Calu3 (cell line): ENCODE measurements at regions not wholly inside any gene's neighbourhood (a gene's known extent, or its start where the extent isn't known, plus 50 kb on each side); places are given as distances from the start of the nearest gene placed in this dataset.

ENCODE experiments used
- BruUV-seq: library from RNA; stranded (reverse); fragments of 400-500 nt; replicated peaks from 2 replicates; lab custom pipeline; 2021; lab: Mats Ljungman, UMichigan
- CTCF ChIA-PET: fragments of 300-600 bp; sonication (Branson Sonifier 250); formaldehyde crosslinking; loops from one replicate; lab custom pipeline; 2022; ENCODE audit warnings: antibody characterized with exemption; lab: Charles Lee
- DNase-seq: peaks from one replicate; pipeline ENCODE4 v3.0.0; 2022
- H3K27ac Mint-ChIP-seq: one replicate; pipeline ENCODE4 v1.8.0; 2022; ENCODE audit warnings: mixed read lengths; ENCODE audit not compliant: unreplicated experiment
- H3K27me3 Mint-ChIP-seq: one replicate; pipeline ENCODE4 v1.8.0; 2022; ENCODE audit warnings: mixed read lengths; ENCODE audit not compliant: unreplicated experiment
- H3K36me3 Mint-ChIP-seq: one replicate; pipeline ENCODE4 v1.8.0; 2022; ENCODE audit warnings: mild to moderate bottlenecking, moderate library complexity, mixed read lengths; ENCODE audit not compliant: insufficient read depth, unreplicated experiment
- H3K4me1 Mint-ChIP-seq: one replicate; pipeline ENCODE4 v1.8.0; 2022; ENCODE audit warnings: mild to moderate bottlenecking, low read depth, mixed read lengths; ENCODE audit not compliant: unreplicated experiment
- H3K4me3 Mint-ChIP-seq: one replicate; pipeline ENCODE4 v1.8.0; 2022; ENCODE audit warnings: mild to moderate bottlenecking, low read depth, moderate library complexity, mixed read lengths; ENCODE audit not compliant: unreplicated experiment
- H3K9me3 Mint-ChIP-seq: one replicate; pipeline ENCODE4 v1.8.0; 2022; ENCODE audit warnings: low read depth, mixed read lengths; ENCODE audit not compliant: unreplicated experiment
- intact Hi-C: fragments of 100-400 bp; cut with micrococcal nuclease; formaldehyde crosslinking; loops from one replicate; pipeline ENCODE4 v1.10.0; 2022; ENCODE audit not compliant: unreplicated experiment
- TF ChIP-seq, protein P1 (sequence below): fragments of 200-600 bp; IDR thresholded peaks from one replicate; pipeline ENCODE4 v1.8.0; 2022; ENCODE audit warnings: antibody characterized with exemption; ENCODE audit not compliant: unreplicated experiment

DNA sequence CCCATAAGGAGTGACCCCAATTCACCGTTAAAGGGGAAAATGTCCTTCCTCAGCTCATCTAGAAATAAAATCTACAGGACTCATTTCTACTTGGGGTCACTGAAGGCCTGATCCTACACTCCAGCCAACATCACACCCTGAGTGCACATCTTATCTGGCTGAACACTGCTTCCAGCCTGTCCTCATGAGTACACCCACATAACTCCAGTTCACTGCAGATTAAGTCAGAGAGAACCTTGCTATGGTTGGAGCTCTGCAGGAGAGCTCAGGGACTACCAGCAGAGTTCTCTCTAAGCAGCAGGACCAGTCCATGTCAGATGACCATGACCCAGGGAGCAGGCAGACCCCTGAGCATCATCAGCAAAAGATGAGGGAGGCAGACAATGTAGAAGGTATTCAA, 126.9 kb upstream of the MAP3K1 start:
- CTCF ChIA-PET = no interaction called here
- Mint-ChIP-seq H3K36me3 (no peaks in the 10 kb centered on the region), H3K4me3 (no peak overlapping the region), H3K27ac (no peak overlapping the region), H3K4me1 (no peaks in the 10 kb centered on the region), H3K9me3 (no peaks in the 10 kb centered on the region), H3K27me3 (no peaks in the 10 kb centered on the region)
- TF ChIP-seq, protein P1, sequence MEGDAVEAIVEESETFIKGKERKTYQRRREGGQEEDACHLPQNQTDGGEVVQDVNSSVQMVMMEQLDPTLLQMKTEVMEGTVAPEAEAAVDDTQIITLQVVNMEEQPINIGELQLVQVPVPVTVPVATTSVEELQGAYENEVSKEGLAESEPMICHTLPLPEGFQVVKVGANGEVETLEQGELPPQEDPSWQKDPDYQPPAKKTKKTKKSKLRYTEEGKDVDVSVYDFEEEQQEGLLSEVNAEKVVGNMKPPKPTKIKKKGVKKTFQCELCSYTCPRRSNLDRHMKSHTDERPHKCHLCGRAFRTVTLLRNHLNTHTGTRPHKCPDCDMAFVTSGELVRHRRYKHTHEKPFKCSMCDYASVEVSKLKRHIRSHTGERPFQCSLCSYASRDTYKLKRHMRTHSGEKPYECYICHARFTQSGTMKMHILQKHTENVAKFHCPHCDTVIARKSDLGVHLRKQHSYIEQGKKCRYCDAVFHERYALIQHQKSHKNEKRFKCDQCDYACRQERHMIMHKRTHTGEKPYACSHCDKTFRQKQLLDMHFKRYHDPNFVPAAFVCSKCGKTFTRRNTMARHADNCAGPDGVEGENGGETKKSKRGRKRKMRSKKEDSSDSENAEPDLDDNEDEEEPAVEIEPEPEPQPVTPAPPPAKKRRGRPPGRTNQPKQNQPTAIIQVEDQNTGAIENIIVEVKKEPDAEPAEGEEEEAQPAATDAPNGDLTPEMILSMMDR = no peak
- BruUV-seq = no TSS peak
- intact Hi-C loops = no loop called here
- DNase-seq = no peak

DNA sequence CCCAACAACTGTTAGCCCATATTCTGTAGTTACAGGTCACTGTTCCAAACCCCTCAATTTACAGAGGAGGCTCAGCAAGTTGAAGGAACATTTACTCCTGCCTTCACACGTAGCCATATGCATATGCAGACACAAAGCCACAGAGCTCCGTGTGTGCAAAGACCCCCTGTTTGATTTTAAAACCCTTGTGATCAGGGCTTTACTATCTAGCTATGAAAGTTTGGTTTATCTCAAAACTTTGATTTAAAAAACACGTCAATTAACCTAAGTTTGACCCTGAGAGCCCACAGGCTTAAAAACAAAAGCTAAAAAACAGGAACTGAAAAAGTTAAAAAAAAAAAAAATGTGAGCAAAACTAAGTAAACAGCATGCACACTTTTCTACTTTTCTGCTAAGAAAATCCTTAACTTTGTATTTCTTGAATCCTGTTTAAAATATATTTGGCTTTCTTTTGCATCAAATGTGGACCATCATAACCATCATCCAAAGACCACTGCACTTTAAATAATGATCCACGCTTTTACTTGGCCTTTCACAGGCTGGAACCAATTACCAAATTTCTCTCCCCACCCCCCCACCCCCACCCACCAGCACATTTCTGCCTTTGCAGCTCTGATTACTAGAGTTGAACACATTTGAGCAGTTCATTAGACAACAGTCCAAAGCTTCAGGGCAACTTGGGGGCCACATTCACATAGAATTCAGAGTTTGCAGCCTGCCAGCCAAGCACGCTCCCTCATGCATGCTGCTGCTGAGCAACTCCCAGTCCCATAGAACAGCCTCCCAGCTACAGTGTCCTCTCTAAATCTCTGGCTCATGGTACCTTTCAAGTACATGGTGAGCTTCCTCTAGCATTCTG, 128.8 kb upstream of the MAP3K1 start:
- H3K27me3 Mint-ChIP-seq = no peaks in the 10 kb centered on the region
- TF ChIP-seq, protein P1 = no peak
- BruUV-seq = no TSS peak
- no peak overlapping the region for H3K4me3 Mint-ChIP-seq
- CTCF ChIA-PET = no interaction called here
- no peak for DNase-seq
- no peak overlapping the region for H3K27ac Mint-ChIP-seq
- no peaks in the 10 kb centered on the region for H3K9me3 Mint-ChIP-seq
- H3K4me1 Mint-ChIP-seq = peaks cover 4% of the 10 kb centered on the region
- intact Hi-C loops = no loop called here
- no peaks in the 10 kb centered on the region for H3K36me3 Mint-ChIP-seq

DNA sequence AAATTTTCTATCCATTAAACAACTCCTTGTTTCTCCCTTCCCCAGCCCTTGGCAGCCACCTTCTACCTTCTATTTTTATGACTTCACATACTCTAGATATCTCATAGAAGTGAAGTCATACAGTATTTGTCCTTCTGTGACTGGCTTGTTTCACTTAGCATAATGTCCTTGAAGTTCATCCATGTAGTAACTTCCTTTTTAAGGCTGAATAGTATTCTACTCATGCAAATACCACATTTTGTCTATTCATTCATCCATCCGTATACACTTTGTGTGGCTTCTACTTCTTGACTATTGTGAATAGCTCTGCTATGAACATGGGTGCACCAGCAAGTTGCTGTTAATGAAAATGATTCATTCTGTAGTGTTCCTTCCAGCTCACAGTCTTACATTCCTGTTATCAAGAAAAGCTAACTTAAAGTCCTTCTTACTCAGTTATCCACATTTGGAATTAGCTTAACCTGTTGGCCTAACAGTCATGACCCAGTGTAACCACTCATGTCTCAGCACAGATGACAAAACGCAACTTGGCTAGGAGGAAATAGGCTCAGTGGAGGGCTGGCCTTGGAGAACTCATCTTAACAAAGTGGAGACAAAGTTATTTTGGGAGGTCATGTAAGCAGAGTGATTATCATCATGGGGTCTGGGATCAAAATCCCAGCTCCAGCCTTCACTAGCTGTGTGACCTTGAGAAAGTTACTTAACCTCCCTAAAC, 129.7 kb upstream of the MAP3K1 start:
- TF ChIP-seq, protein P1 = no peak
- Mint-ChIP-seq H3K27ac (no peak overlapping the region), H3K27me3 (no peaks in the 10 kb centered on the region), H3K4me3 (no peak overlapping the region), H3K9me3 (no peaks in the 10 kb centered on the region), H3K4me1 (peaks cover 11% of the 10 kb centered on the region), H3K36me3 (no peaks in the 10 kb centered on the region)
- no peak for DNase-seq
- CTCF ChIA-PET = no interaction called here
- BruUV-seq = no TSS peak
- intact Hi-C loops = no loop called here

DNA sequence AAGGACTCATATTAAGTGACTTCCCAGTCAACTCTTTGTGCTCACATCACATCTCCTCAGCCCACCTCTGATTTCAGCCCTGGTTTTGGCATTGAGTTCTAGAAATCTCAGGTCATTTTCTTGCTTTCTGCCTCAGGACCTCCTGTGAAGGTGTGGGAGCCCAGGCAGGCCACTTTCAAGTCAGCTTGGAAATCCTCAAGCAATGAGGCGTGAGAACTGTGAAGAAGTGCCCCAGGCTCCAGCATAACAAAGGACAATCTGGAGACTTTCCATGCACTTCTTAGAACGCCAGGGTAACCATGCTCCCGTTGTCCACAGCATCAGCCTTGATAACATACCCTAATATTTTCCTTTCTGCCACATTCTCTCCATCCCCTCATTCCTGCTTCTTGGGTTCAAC, 131.2 kb upstream of the MAP3K1 start:
- DNase-seq = no peak

More for the DNA sequence above, 131.2 kb upstream of the MAP3K1 start:
- intact Hi-C loops = no loop called here
- no TSS peak for BruUV-seq
- Mint-ChIP-seq H3K36me3 (no peaks in the 10 kb centered on the region), H3K4me3 (no peak overlapping the region), H3K27me3 (no peaks in the 10 kb centered on the region), H3K27ac (no peak overlapping the region), H3K9me3 (no peaks in the 10 kb centered on the region), H3K4me1 (peaks cover 18% of the 10 kb centered on the region)
- TF ChIP-seq, protein P1 = no peak
- CTCF ChIA-PET = no interaction called here
